AG04449 (cell line): ENCODE measurements at regions not wholly inside any gene's neighbourhood (a gene's known extent, or its start where the extent isn't known, plus 50 kb on each side); places are given as distances from the start of the nearest gene placed in this dataset.
"Not testable (repeated sequence)": the region's sequence is repeated elsewhere in the genome, so short reads cannot be mapped to it uniquely, and the experiment has no call there.

Experiments used
- CTCF ChIA-PET: fragments of 350-600 bp; formaldehyde crosslinking; extraction: SDS; loops from one replicate; lab custom pipeline; 2021; ENCODE audit warnings: antibody characterized with exemption; lab: Yijun Ruan, JAX
- POLR2A ChIA-PET: fragments of 400-600, 350-600 bp; formaldehyde crosslinking; extraction: SDS; loops from one replicate; lab custom pipeline; 2020; ENCODE audit warnings: antibody characterized with exemption, inconsistent platforms; lab: Yijun Ruan, JAX
- DNase-seq: peaks from one replicate; pipeline ENCODE4 v3.0.0-alpha.2; 2010; ENCODE audit warnings: low read depth, low spot score
- H3K4me3 ChIP-seq: 2 replicates; pipeline ENCODE4 v1.5.1; 2011; ENCODE audit warnings: low read depth, mild to moderate bottlenecking, control low read depth, low read length
- CTCF ChIP-seq: IDR thresholded peaks from one replicate; pipeline ENCODE4 v1.5.1; 2011; ENCODE audit warnings: mild to moderate bottlenecking, moderate library complexity, low read length, control low read depth, inconsistent platforms; ENCODE audit not compliant: insufficient read depth; ENCODE audit errors: missing control alignments

GRCh38 chr5:110812639-110813038 lies 73.8 kb downstream of the SLC25A46 start:
- TF ChIP-seq CTCF: no peak

GRCh38 chr5:110815916-110816605 lies 77.3 kb downstream of the SLC25A46 start:
- POLR2A ChIA-PET: no interaction called here
- TF ChIP-seq CTCF: no peak
- CTCF ChIA-PET: no interaction called here
- DNase-seq: no peak
- no peak overlapping the region for H3K4me3 ChIP-seq

More at GRCh38 chr5:110812639-110813038, 73.8 kb downstream of the SLC25A46 start:
- POLR2A ChIA-PET: no interaction called here
- CTCF ChIA-PET: no interaction called here
- DNase-seq: no peak
- no peak overlapping the region for H3K4me3 ChIP-seq

GRCh38 chr5:110817459-110817858 lies 78.7 kb downstream of the SLC25A46 start:
- no peak overlapping the region for H3K4me3 ChIP-seq
- TF ChIP-seq CTCF: no peak
- CTCF ChIA-PET: no interaction called here
- no peak for DNase-seq
- POLR2A ChIA-PET: no interaction called here

GRCh38 chr5:110823571-110823970 lies 84.8 kb downstream of the SLC25A46 start:
- POLR2A ChIA-PET: no interaction called here
- CTCF ChIA-PET: no interaction called here
- no peak overlapping the region for H3K4me3 ChIP-seq
- TF ChIP-seq CTCF: no peak
- DNase-seq: no peak

- no peak overlapping the region for H3K4me3 ChIP-seq
- POLR2A ChIA-PET: no interaction called here
- CTCF ChIA-PET: no interaction called here
- no peak for TF ChIP-seq CTCF
- no peak for DNase-seq
These were observed 86.2 kb downstream of the SLC25A46 start for GRCh38 chr5:110824936-110825441.

GRCh38 chr5:110832683-110833082 lies 93.9 kb downstream of the SLC25A46 start:
- CTCF ChIA-PET: no interaction called here
- DNase-seq: no peak
- TF ChIP-seq CTCF: no peak
- H3K4me3 ChIP-seq: no peak overlapping the region
- POLR2A ChIA-PET: no interaction called here

GRCh38 chr5:110834933-110835332 lies 96.1 kb downstream of the SLC25A46 start:
- POLR2A ChIA-PET, H3K4me3 ChIP-seq, DNase-seq, CTCF ChIA-PET: not testable (repeated sequence)
